ENCODE measurements at regions not wholly inside any gene's neighbourhood (a gene's known extent, or its start where the extent isn't known, plus 50 kb on each side); places are given as distances from the start of the nearest gene placed in this dataset.
A peak's percentile ranks its signal among the peaks of the same experiment; 100 is the strongest.
"Not testable (repeated sequence)": the region's sequence is repeated elsewhere in the genome, so short reads cannot be mapped to it uniquely, and the experiment has no call there.

- no peak for DNase-seq
Measured at GRCh38 chr16:66205287-66206231, 160.9 kb upstream of the CDH5 start.

GRCh38 chr16:66204756-66205155 lies 161.7 kb upstream of the CDH5 start:
- no peak for DNase-seq

GRCh38 chr16:66203476-66203875 lies 163.0 kb upstream of the CDH5 start:
- DNase-seq: no peak

GRCh38 chr16:66199189-66199588 lies 167.3 kb upstream of the CDH5 start:
- no peak for DNase-seq

GRCh38 chr16:66198641-66199040 lies 167.8 kb upstream of the CDH5 start:
- no peak for DNase-seq

GRCh38 chr16:66197668-66198278 lies 168.7 kb upstream of the CDH5 start:
- no peak for DNase-seq

- DNase-seq: no peak
Measured at GRCh38 chr16:66196770-66197169, 169.7 kb upstream of the CDH5 start.

- DNase-seq: no peak
Measured at GRCh38 chr16:66194866-66195265, 171.6 kb upstream of the CDH5 start.

- no peak for DNase-seq
Measured at GRCh38 chr16:66193543-66194229, 172.8 kb upstream of the CDH5 start.

GRCh38 chr16:66190411-66190810 lies 176.1 kb upstream of the CDH5 start:
- DNase-seq: no peak

- no peak for DNase-seq
Measured at GRCh38 chr16:66189951-66190350, 176.5 kb upstream of the CDH5 start.

- DNase-seq: peak; percentile 67
Measured at GRCh38 chr16:66188917-66189725, 177.4 kb upstream of the CDH5 start.

- no peak for DNase-seq
Measured at GRCh38 chr16:66186251-66186785, 180.2 kb upstream of the CDH5 start.

- DNase-seq: no peak
Measured at GRCh38 chr16:66182592-66182991, 183.9 kb upstream of the CDH5 start.

GRCh38 chr16:66176731-66177130 lies 189.8 kb upstream of the CDH5 start:
- DNase-seq: no peak

- DNase-seq: no peak
Measured at GRCh38 chr16:66176111-66176510, 190.4 kb upstream of the CDH5 start.

- no peak for DNase-seq
Measured at GRCh38 chr16:66175636-66176035, 190.9 kb upstream of the CDH5 start.

- no peak for DNase-seq
Measured at GRCh38 chr16:66175058-66175457, 191.4 kb upstream of the CDH5 start.

GRCh38 chr16:66173796-66174195 lies 192.7 kb upstream of the CDH5 start:
- not testable (repeated sequence) for DNase-seq

- DNase-seq: not testable (repeated sequence)
Measured at GRCh38 chr16:66173181-66173580, 193.3 kb upstream of the CDH5 start.

- no peak for DNase-seq
Measured at GRCh38 chr16:66172463-66172862, 194.0 kb upstream of the CDH5 start.

- no peak for DNase-seq
Measured at GRCh38 chr16:66171578-66171977, 194.9 kb upstream of the CDH5 start.

- no peak for DNase-seq
Measured at GRCh38 chr16:66170989-66171388, 195.5 kb upstream of the CDH5 start.

Data from retina (tissue), 1 donor.